Kidney (tissue), 13 donors: ENCODE measurements at regions not wholly inside any gene's neighbourhood (a gene's known extent, or its start where the extent isn't known, plus 50 kb on each side); places are given as distances from the start of the nearest gene placed in this dataset.

Experiments used
- DNase-seq, 5 donors: peaks; one replicate each; pipeline ENCODE4 v3.0.0-alpha.2; 2013 to 2020
- FAIRE-seq: peaks from 2 replicates; lab custom pipeline; 2012; peaks lifted over from hg19 to GRCh38; lab: Jason Lieb, UNC
- H3K27ac ChIP-seq, 2 donors: one replicate each; pipeline ENCODE4 v1.7.0; 2013; ENCODE audit warnings: low read depth in 2 of 2, low read length in 2 of 2, inconsistent platforms in 1 of 2
- H3K27me3 ChIP-seq: one replicate; pipeline ENCODE4 v1.7.1; 2013; ENCODE audit warnings: low read length, inconsistent platforms; ENCODE audit not compliant: control insufficient read depth, insufficient read depth
- H3K36me3 ChIP-seq, 3 donors: one replicate each; pipeline versions ENCODE4 v1.7.0 to v1.7.1; 2013; ENCODE audit warnings: low read length in 3 of 3, control low read depth in 1 of 3, inconsistent platforms in 1 of 3; ENCODE audit not compliant: insufficient read depth in 3 of 3, control insufficient read depth in 2 of 3
- H3K4me1 ChIP-seq, 3 donors: one replicate each; pipeline versions ENCODE4 v1.7.0 to v1.7.1; 2013; ENCODE audit warnings: low read length in 3 of 3, inconsistent platforms in 1 of 3, low read depth in 1 of 3; ENCODE audit not compliant: control insufficient read depth in 2 of 3, insufficient read depth in 2 of 3
- H3K4me3 ChIP-seq, 3 donors: one replicate each; pipeline versions ENCODE4 v1.7.0 to v1.8.1; 2013; ENCODE audit warnings: low read length in 3 of 3, control low read depth in 1 of 3, inconsistent platforms in 1 of 3
- H3K9ac ChIP-seq, 3 donors: one replicate each; pipeline versions ENCODE4 v1.7.0 to v1.7.1; 2013; ENCODE audit warnings: low read length in 3 of 3, control low read depth in 1 of 3, inconsistent platforms in 1 of 3
- H3K9me3 ChIP-seq, 3 donors: one replicate each; pipeline versions ENCODE4 v1.7.0 to v1.7.1; 2013; ENCODE audit warnings: low read length in 3 of 3, control low read depth in 1 of 3, inconsistent platforms in 1 of 3; ENCODE audit not compliant: control insufficient read depth in 2 of 3, insufficient read depth in 1 of 3
- CTCF ChIP-seq: IDR thresholded peaks from 3 replicates; pipeline ENCODE4 v1.5.1; 2012; ENCODE audit warnings: mild to moderate bottlenecking, moderate library complexity, borderline replicate concordance; ENCODE audit not compliant: insufficient read depth; ENCODE audit errors: extremely low read depth
- intact Hi-C: fragments of 100-400 bp; cut with DNase I; formaldehyde crosslinking; loops from one replicate; pipeline ENCODE4 v1.11.1; 2022
- donor health status: control.
- donor health status: control.
- donor health status: control.
- donor health status: control.
- donor health status: control.
- donor health status: DM: yes; HTN: yes; CAD: no.
- donor health status: Normal renal cell carcinoma (clear cell type).

GRCh38 chr12:22740656-22741355, 115.8 kb downstream of the ETNK1 start:
- Histone ChIP-seq H3K4me3 (no peak overlapping the region), H3K27ac (no peak overlapping the region), H3K9me3 (no peaks in the 10 kb centered on the region), H3K36me3 (no peaks in the 10 kb centered on the region), H3K27me3 (no peaks in the 10 kb centered on the region), H3K4me1 (no peaks in the 10 kb centered on the region), H3K9ac (no peak overlapping the region)
- no peak for TF ChIP-seq CTCF
- DNase-seq (no peak), FAIRE-seq (no peak)
- intact Hi-C loops: no loop called here

- Histone ChIP-seq H3K4me1 (no peaks in the 10 kb centered on the region), H3K9me3 (no peaks in the 10 kb centered on the region), H3K27me3 (no peaks in the 10 kb centered on the region), H3K27ac (no peak overlapping the region), H3K9ac (no peak overlapping the region), H3K4me3 (no peak overlapping the region), H3K36me3 (no peaks in the 10 kb centered on the region)
- FAIRE-seq: no peak
- intact Hi-C loops: no loop called here
- no peak for TF ChIP-seq CTCF
- no peak for DNase-seq
Observed at GRCh38 chr12:22743700-22744099, 118.7 kb downstream of the ETNK1 start.

GRCh38 chr12:22744197-22744596, 119.2 kb downstream of the ETNK1 start:
- H3K9ac ChIP-seq: no peak overlapping the region
- FAIRE-seq: no peak
- no peaks in the 10 kb centered on the region for H3K27me3 ChIP-seq
- no peaks in the 10 kb centered on the region for H3K36me3 ChIP-seq
- intact Hi-C loops: no loop called here
- no peak overlapping the region for H3K27ac ChIP-seq
- no peak overlapping the region for H3K4me3 ChIP-seq
- H3K4me1 ChIP-seq: no peaks in the 10 kb centered on the region
- TF ChIP-seq CTCF: no peak
- DNase-seq: no peak
- no peaks in the 10 kb centered on the region for H3K9me3 ChIP-seq

- FAIRE-seq (no peak), DNase-seq (no peak)
- Histone ChIP-seq H3K9ac (no peak overlapping the region), H3K9me3 (no peaks in the 10 kb centered on the region), H3K27ac (no peak overlapping the region), H3K36me3 (no peaks in the 10 kb centered on the region), H3K4me3 (no peak overlapping the region), H3K4me1 (no peaks in the 10 kb centered on the region), H3K27me3 (no peaks in the 10 kb centered on the region)
- intact Hi-C loops: no loop called here
- no peak for TF ChIP-seq CTCF
Observed at GRCh38 chr12:22746720-22747119, 121.7 kb downstream of the ETNK1 start.
